ENCODE measurements at regions not wholly inside any gene's neighbourhood (a gene's known extent, or its start where the extent isn't known, plus 50 kb on each side); places are given as distances from the start of the nearest gene placed in this dataset.

- Histone ChIP-seq H3K79me1 (ENCODE audit: low read depth in 1 of 2, low read length in 2 of 2) (no peaks in the 10 kb centered on the region), H3K27ac (ENCODE audit: insufficient read depth, low read length) (no peak overlapping the region), H4K5ac (ENCODE audit: low read depth, low read length) (no peak overlapping the region), H4K8ac (ENCODE audit: low read depth in 2 of 2, low read length in 2 of 2) (no peak overlapping the region), H3K14ac (replicated peaks; ENCODE audit: low read depth, low read length) (no peak overlapping the region), H3K18ac (ENCODE audit: low read depth, low read length) (no peak overlapping the region), H3K36me3 (ENCODE audit: control insufficient read depth, insufficient read depth, low read length) (no peaks in the 10 kb centered on the region), H4K91ac (ENCODE audit: insufficient read depth, low read depth, low read length) (no peak overlapping the region), H3K9me1 (ENCODE audit: insufficient read depth, low read length) (no peaks in the 10 kb centered on the region), H2AK5ac (ENCODE audit: low read depth, low read length) (no peak overlapping the region), H2AFZ (replicated peaks; ENCODE audit: low read length, poor library complexity) (no peak overlapping the region), H3K4ac (ENCODE audit: low read depth, low read length) (no peak overlapping the region), H2BK5ac (ENCODE audit: low read depth, low read length, poor library complexity, severe bottlenecking) (no peak overlapping the region), H3K4me3 (ENCODE audit: insufficient read depth, low read depth, low read length) (no peak overlapping the region), H3K9ac (ENCODE audit: low read depth, low read length) (no peak overlapping the region), H3K27me3 (ENCODE audit: control insufficient read depth, insufficient read depth, low read length) (no peaks in the 10 kb centered on the region), H3K4me2 (ENCODE audit: low read depth, low read length) (no peak overlapping the region), H2BK120ac (ENCODE audit: low read depth, low read length) (no peak overlapping the region), H3K9me3 (ENCODE audit: control insufficient read depth, insufficient read depth, low read length) (peaks cover 6% of the 10 kb centered on the region; the same call in 1 of the 2 replicates), H2BK15ac (ENCODE audit: low read depth, low read length) (no peak overlapping the region), H4K20me1 (ENCODE audit: insufficient read depth, low read length) (no peaks in the 10 kb centered on the region), H3K4me1 (ENCODE audit: control insufficient read depth, insufficient read depth, low read length) (no peaks in the 10 kb centered on the region), H3K56ac (ENCODE audit: extremely low read depth, insufficient read depth, low read length) (no peak overlapping the region), H3K23ac (ENCODE audit: low read depth, low read length) (no peak overlapping the region), H2AK9ac (replicated peaks; ENCODE audit: low read depth, low read length, poor library complexity) (no peak overlapping the region), H2BK20ac (ENCODE audit: low read depth, low read length) (no peak overlapping the region)
- no peak for ATAC-seq (ENCODE audit: low read depth)
- dilution Hi-C loops (cut with HindIII; ENCODE audit: low sequenced_read_pairs, unreplicated experiment) (no loop called here), in situ Hi-C loops (cut with MboI; ENCODE audit: low sequenced_read_pairs) (no loop called here), intact Hi-C loops (cut with micrococcal nuclease) (no loop called here)
- no CpG with 5 or more reads among the region's 5 CpGs for WGBS, 2 experiments (ENCODE audit: extremely low coverage in 2 of 2, insufficient read length in 1 of 2)
- BruUV-seq (replicated peaks) = no TSS peak
- no peak for DNase-seq
- POLR2A ChIA-PET (ENCODE audit: unreplicated experiment) = no interaction called here
- TF ChIP-seq RFX5 (IDR thresholded peaks at IDR 0.05; ENCODE audit: low read depth, low read length) = no peak
- TF ChIP-seq MAZ (IDR thresholded peaks at IDR 0.05; ENCODE audit: borderline replicate concordance, low read depth, low read length) = no peak
- no peak for TF ChIP-seq CTCF (conservative IDR thresholded peaks at IDR 0.05; ENCODE audit: low read depth, low read length)
- no peak for TF ChIP-seq FOS (IDR thresholded peaks at IDR 0.05; ENCODE audit: low read depth, low read length)
- CTCF ChIA-PET = no interaction called here
These were observed 364.6 kb downstream of the CDH10 start for GRCh38 chr5:24280215-24280614.

Data from IMR-90 (cell line).